Liver (tissue), 8 donors: ENCODE measurements at regions not wholly inside any gene's neighbourhood (a gene's known extent, or its start where the extent isn't known, plus 50 kb on each side); places are given as distances from the start of the nearest gene placed in this dataset.

Experiments
- DNase-seq: peaks from one replicate; pipeline ENCODE4 v3.0.0-alpha.2; 2017; ENCODE audit warnings: low spot score
- H3K27ac ChIP-seq, 2 donors: one replicate each; pipeline ENCODE4 v1.7.0; 2013; ENCODE audit warnings: inconsistent platforms in 2 of 2, low read length in 2 of 2, control low read depth in 1 of 2, low read depth in 1 of 2, mild to moderate bottlenecking in 1 of 2
- H3K27me3 ChIP-seq, 4 donors: one replicate each; pipeline versions ENCODE4 v1.6.1 to v1.7.0; 2013; ENCODE audit warnings: low read length in 3 of 4, inconsistent platforms in 1 of 4, mild to moderate bottlenecking in 1 of 4, moderate library complexity in 1 of 4; ENCODE audit not compliant: control insufficient read depth in 4 of 4, insufficient read depth in 4 of 4
- H3K36me3 ChIP-seq, 4 donors: one replicate each; pipeline versions ENCODE4 v1.6.1 to v1.7.0; 2013; ENCODE audit warnings: low read length in 3 of 4, mild to moderate bottlenecking in 3 of 4, low read depth in 1 of 4, moderate library complexity in 1 of 4; ENCODE audit not compliant: control insufficient read depth in 4 of 4, insufficient read depth in 3 of 4
- H3K4me1 ChIP-seq, 4 donors: one replicate each; pipeline versions ENCODE4 v1.6.1 to v1.7.0; 2013; ENCODE audit warnings: low read length in 3 of 4, mild to moderate bottlenecking in 3 of 4, moderate library complexity in 1 of 4; ENCODE audit not compliant: control insufficient read depth in 4 of 4, insufficient read depth in 4 of 4
- H3K4me3 ChIP-seq, 3 donors: one replicate each; pipeline versions ENCODE4 v1.6.1 to v1.7.0; 2013; ENCODE audit warnings: low read length in 3 of 3, control low read depth in 1 of 3, low read depth in 1 of 3, mild to moderate bottlenecking in 1 of 3
- H3K9ac ChIP-seq, 2 donors: one replicate each; pipeline ENCODE4 v1.7.0; 2013; ENCODE audit warnings: low read length in 2 of 2, mild to moderate bottlenecking in 2 of 2, moderate library complexity in 2 of 2, control low read depth in 1 of 2, low read depth in 1 of 2
- H3K9me3 ChIP-seq, 4 donors: one replicate each; pipeline versions ENCODE4 v1.6.1 to v1.7.0; 2013; ENCODE audit warnings: low read length in 3 of 4; ENCODE audit not compliant: control insufficient read depth in 4 of 4
- CTCF ChIP-seq: fragments of 150-350 bp; IDR thresholded peaks from 2 replicates; pipeline ENCODE4 v1.5.1; 2017; ENCODE audit warnings: improper control_type of control experiment, low read depth, low read length; ENCODE audit not compliant: missing input control
- EGR1 ChIP-seq, 2 donors: IDR thresholded peaks; 2 replicates each; pipeline ENCODE4 v1.6.1; 2016 to 2018; ENCODE audit warnings: antibody characterized with exemption in 2 of 2, low read depth in 2 of 2
- FOXA1 ChIP-seq: IDR thresholded peaks from 2 replicates; pipeline ENCODE4 v1.6.1; 2016; ENCODE audit warnings: antibody characterized with exemption
- GABPA ChIP-seq, 2 donors: IDR thresholded peaks in 1 of 2; conservative IDR thresholded peaks in 1 of 2; 2 replicates each; pipeline ENCODE4 v1.6.1; 2016; ENCODE audit warnings: antibody characterized with exemption in 2 of 2, mild to moderate bottlenecking in 1 of 2, moderate library complexity in 1 of 2
- HNF4A ChIP-seq, 2 donors: conservative IDR thresholded peaks; 2 replicates each; pipeline ENCODE4 v1.6.1; 2016; ENCODE audit warnings: antibody characterized with exemption in 2 of 2, mild to moderate bottlenecking in 2 of 2
- HNF4G ChIP-seq: IDR thresholded peaks from 2 replicates; pipeline ENCODE4 v1.6.1; 2016; ENCODE audit warnings: antibody characterized with exemption
- JUND ChIP-seq, 2 donors: IDR thresholded peaks; 2 replicates each; pipeline ENCODE4 v1.6.1; 2016; ENCODE audit warnings: antibody characterized with exemption in 2 of 2
- MAX ChIP-seq: IDR thresholded peaks from 2 replicates; pipeline ENCODE4 v1.6.1; 2016; ENCODE audit warnings: antibody characterized with exemption
- SP1 ChIP-seq: IDR thresholded peaks from 2 replicates; pipeline ENCODE4 v1.6.1; 2018; ENCODE audit warnings: antibody characterized with exemption, mild to moderate bottlenecking
- TAF1 ChIP-seq: conservative IDR thresholded peaks from 2 replicates; pipeline ENCODE4 v1.6.1; 2016; ENCODE audit warnings: antibody characterized with exemption, mild to moderate bottlenecking
- YY1 ChIP-seq: IDR thresholded peaks from 2 replicates; pipeline ENCODE4 v1.6.1; 2016; ENCODE audit warnings: antibody characterized with exemption, mild to moderate bottlenecking
- ZBTB33 ChIP-seq: IDR thresholded peaks from 2 replicates; pipeline ENCODE4 v1.6.1; 2016; ENCODE audit warnings: antibody characterized with exemption
- WGBS: extraction: QIAGEN DNeasy Blood & Tissue Kit; methylation state at CpG from one replicate; pipeline ENCODE4 v1.1.7; 2013; 5-methylcytosine and 5-hydroxymethylcytosine counted together
- donor health status: healthy.
- donor health status: healthy.
- donor health status: healthy.
- donor health status: healthy.
- donor health status: healthy.

DNA sequence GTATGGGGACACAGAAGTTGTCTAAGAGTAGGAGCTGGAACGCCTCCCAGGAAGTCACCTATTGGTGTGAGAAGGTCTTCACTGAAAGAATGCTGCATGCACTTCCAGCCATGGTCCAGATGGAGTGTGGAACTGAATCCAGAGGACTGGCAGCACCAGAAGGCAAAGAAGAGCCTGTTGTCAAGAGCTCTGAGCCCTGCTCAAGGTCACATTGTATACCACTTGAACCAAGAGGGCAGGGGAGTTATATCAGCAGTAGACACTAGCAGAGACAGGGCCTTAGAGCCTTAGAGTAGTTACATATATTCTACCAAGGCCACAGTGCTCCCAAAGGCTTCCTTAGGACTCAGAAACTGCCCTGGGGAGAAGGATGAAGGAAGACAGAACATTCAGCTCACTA is 130.8 kb upstream of the POC5 start:
- Histone ChIP-seq H3K27me3 (no peaks in the 10 kb centered on the region), H3K9ac (no peak overlapping the region), H3K4me3 (no peak overlapping the region), H3K36me3 (no peaks in the 10 kb centered on the region), H3K27ac (no peak overlapping the region), H3K4me1 (peaks cover 0 to 1% (median 0%) of the 10 kb centered on the region in 4 donors), H3K9me3 (no peaks in the 10 kb centered on the region)
- WGBS, result 69% methylated on average over 1 of the region's 1 CpG
- TF ChIP-seq GABPA (IDR thresholded peaks at IDR 0.05 in 1 of 2, conservative IDR thresholded peaks at IDR 0.05 in 1 of 2), result no peak
- TF ChIP-seq TAF1, result no peak
- no peak for TF ChIP-seq ZBTB33
- TF ChIP-seq MAX, result no peak
- TF ChIP-seq EGR1 (IDR thresholded peaks at IDR 0.05; ENCODE audit: low read depth in 2 of 2), result no peak
- TF ChIP-seq CTCF, result no peak
- no peak for TF ChIP-seq YY1
- DNase-seq, result no peak

DNA sequence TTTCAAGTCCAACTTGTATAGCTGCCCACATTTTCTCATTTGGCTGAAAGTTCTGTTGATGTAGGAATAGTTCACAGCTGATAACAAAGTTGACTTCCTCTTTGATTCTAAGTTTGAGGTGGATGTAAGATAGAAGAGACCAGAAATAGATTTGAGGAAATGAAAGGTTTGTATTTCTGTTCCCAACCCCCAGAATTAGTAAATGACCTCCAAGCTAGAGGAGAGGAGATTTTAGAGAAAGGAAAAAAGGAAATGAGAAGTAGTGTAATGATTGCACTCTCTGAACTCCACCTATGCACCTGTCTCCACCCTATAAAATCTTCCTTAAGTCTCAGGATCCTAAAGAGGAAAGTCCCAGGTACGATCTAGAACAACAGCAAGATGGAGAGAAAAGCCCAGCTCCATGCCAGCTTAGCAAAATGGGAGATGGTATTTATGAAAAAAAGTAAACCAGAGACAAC is 130.4 kb upstream of the POC5 start:
- no peak overlapping the region for H3K27ac ChIP-seq
- H3K4me3 ChIP-seq, result no peak overlapping the region
- TF ChIP-seq EGR1 (IDR thresholded peaks at IDR 0.05; ENCODE audit: low read depth in 2 of 2), result no peak
- no peak for TF ChIP-seq CTCF
- TF ChIP-seq SP1, result no peak
- TF ChIP-seq HNF4G, result no peak
- no peak for TF ChIP-seq JUND (IDR thresholded peaks at IDR 0.05)
- no peak for TF ChIP-seq MAX
- no peak for TF ChIP-seq FOXA1
- 63% methylated on average over 1 of the region's 1 CpG for WGBS
- H3K27me3 ChIP-seq, result no peaks in the 10 kb centered on the region
- no peaks in the 10 kb centered on the region for H3K9me3 ChIP-seq
- peaks cover 0 to 1% (median 0%) of the 10 kb centered on the region in 4 donors for H3K4me1 ChIP-seq
- DNase-seq, result no peak
- no peaks in the 10 kb centered on the region for H3K36me3 ChIP-seq
- no peak overlapping the region for H3K9ac ChIP-seq

GRCh38 chr5:75844301-75844700 is 127.1 kb upstream of the POC5 start:
- Histone ChIP-seq H3K9me3 (no peaks in the 10 kb centered on the region), H3K9ac (no peak overlapping the region), H3K4me1 (peaks cover 0 to 1% (median 0%) of the 10 kb centered on the region in 4 donors), H3K27ac (no peak overlapping the region), H3K36me3 (no peaks in the 10 kb centered on the region), H3K4me3 (no peak overlapping the region), H3K27me3 (no peaks in the 10 kb centered on the region)
- WGBS, result 94% methylated on average over 2 of the region's 2 CpGs
- DNase-seq, result no peak
- no peak for TF ChIP-seq HNF4A (conservative IDR thresholded peaks at IDR 0.05)
- no peak for TF ChIP-seq MAX
